H54 (cell line): ENCODE measurements at regions not wholly inside any gene's neighbourhood (a gene's known extent, or its start where the extent isn't known, plus 50 kb on each side); places are given as distances from the start of the nearest gene placed in this dataset.

Experiments
- DNase-seq: peaks from one replicate; pipeline ENCODE4 v3.0.0; 2011; ENCODE audit warnings: low spot score, mixed read lengths; ENCODE audit not compliant: insufficient read length
- FAIRE-seq: peaks from 3 replicates; lab custom pipeline; 2011; peaks lifted over from hg19 to GRCh38; lab: Jason Lieb, UNC
- POLR2A ChIP-seq: IDR thresholded peaks from 2 replicates; pipeline ENCODE4 v1.6.1; 2011; ENCODE audit warnings: low read depth, mild to moderate bottlenecking, low read length

- TF ChIP-seq POLR2A: no peak
- no peak for DNase-seq
- no peak for FAIRE-seq
Observed at GRCh38 chr7:10677668-10678232, 295.9 kb upstream of the PHF14 start.

GRCh38 chr7:10684606-10685005, 289.1 kb upstream of the PHF14 start:
- DNase-seq (no peak), FAIRE-seq (no peak)
- TF ChIP-seq POLR2A: no peak

DNA sequence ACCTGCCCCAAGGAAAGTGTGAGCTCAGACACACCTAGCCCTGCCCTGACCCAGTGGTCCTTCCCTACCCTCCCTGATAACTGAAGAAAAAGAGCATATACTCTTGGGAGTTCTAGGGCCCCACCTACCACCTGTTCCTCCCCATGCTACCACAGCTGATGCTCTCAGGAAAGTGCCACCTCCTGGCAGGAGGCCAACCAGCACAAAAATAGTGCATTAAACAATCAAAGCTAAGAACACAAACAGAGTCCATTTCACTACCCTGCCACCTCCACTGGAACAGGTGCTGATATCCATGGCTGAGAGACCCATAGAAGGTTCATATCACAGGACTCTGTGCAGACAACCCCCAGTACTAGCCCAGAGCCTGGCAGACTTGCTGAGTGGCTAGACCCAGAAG, 288.6 kb upstream of the PHF14 start:
- TF ChIP-seq POLR2A: no peak
- FAIRE-seq (no peak), DNase-seq (no peak)

GRCh38 chr7:10688544-10688943, 285.1 kb upstream of the PHF14 start:
- DNase-seq: no peak
- FAIRE-seq: no peak
- no peak for TF ChIP-seq POLR2A

- FAIRE-seq (no peak), DNase-seq (no peak)
- TF ChIP-seq POLR2A: no peak
Observed at GRCh38 chr7:10696064-10696463, 277.6 kb upstream of the PHF14 start.

- no peak for TF ChIP-seq POLR2A
- DNase-seq (no peak), FAIRE-seq (no peak)
Observed at GRCh38 chr7:10703059-10703458, 270.6 kb upstream of the PHF14 start.

DNA sequence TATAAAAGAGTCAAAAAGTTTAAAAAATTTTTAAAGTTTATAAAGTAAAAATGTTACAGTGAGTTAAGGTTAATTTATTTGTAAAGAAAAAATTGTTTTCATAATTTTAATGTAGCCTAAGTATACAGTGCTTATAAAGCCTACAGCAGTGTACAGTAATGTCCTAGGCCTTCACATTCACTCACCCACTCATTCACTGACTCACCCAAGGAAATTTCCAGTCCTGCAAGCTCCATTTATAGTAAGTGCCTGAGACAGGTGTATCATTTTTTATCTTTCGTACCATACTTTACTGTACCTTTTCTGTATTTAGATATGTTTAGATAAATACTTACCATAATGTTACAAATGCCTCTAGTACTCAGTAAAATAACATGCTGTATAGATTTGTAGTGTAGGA, 269.7 kb upstream of the PHF14 start:
- TF ChIP-seq POLR2A: no peak
- no peak for DNase-seq

DNA sequence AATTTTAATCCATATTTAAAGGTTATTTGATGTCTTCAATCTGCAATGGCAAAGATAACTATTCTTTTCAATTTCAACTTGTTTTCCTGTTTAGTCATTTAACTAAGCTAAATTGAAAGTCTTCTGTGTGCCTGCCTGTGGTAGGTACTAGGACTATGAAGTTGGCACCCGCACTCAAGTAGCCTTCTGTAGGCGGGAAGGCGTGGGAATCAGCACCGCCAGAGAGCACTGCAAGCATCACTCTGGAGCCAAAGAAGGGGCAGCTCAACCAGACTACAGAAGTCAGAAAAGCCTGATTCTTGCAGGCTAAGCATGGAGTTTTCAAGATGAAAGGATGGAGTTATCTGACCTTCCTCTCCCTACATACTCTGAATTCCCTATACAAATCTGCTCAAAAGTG, 269.0 kb upstream of the PHF14 start:
- FAIRE-seq: no peak
- no peak for DNase-seq
- TF ChIP-seq POLR2A: no peak

More for the DNA sequence above, 269.7 kb upstream of the PHF14 start:
- FAIRE-seq: peak; percentile 53

GRCh38 chr7:10706875-10707493, 266.7 kb upstream of the PHF14 start:
- no peak for DNase-seq

GRCh38 chr7:10707519-10707918, 266.2 kb upstream of the PHF14 start:
- DNase-seq (no peak), FAIRE-seq (no peak)
- TF ChIP-seq POLR2A: no peak

More at GRCh38 chr7:10706875-10707493, 266.7 kb upstream of the PHF14 start:
- FAIRE-seq: peak; percentile 43
- no peak for TF ChIP-seq POLR2A

- peak; percentile 89 for FAIRE-seq
- no peak for DNase-seq
- TF ChIP-seq POLR2A: no peak
Observed at GRCh38 chr7:10708447-10708846, 265.2 kb upstream of the PHF14 start.

DNA sequence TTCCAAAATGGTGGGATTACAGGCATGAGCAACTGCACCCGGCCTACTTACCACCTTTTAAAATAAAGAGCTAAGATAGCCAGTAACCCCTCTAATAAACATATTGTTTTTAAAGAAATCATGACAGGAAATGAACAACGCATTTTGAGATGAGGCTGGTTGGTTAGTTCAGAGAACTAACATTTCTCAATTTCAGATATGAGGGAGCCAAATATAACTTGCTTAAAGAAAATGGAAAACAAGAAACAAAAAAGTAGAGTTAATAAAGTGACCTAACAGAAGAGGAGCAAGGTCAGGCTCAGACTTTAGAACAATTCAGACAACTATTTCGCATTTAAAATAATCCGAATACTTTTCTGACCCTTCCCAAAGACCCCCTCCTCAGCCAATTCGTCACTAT, 254.9 kb upstream of the PHF14 start:
- no peak for TF ChIP-seq POLR2A
- no peak for FAIRE-seq
- no peak for DNase-seq

- DNase-seq (no peak), FAIRE-seq (peak; percentile 36)
- no peak for TF ChIP-seq POLR2A
Observed at GRCh38 chr7:10720042-10720441, 253.6 kb upstream of the PHF14 start.

DNA sequence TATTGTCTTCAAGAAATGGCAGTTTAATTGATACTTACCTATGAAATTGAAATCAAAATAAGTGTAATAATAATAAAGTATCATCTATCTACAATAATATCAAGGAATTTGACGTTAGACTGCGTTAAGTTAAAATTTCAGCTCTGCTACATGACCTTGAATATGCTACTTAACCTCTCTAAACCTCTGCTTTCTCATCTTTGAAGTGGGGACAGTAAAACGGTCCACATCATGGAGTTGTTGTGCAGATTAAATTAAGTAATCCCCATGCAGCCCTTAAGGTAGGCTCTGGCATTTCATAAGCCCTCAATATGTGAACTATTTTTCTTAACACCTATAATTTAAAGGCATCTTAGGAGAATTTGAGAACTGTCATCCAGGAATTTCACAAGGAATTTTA, 252.4 kb upstream of the PHF14 start:
- DNase-seq (no peak), FAIRE-seq (no peak)
- no peak for TF ChIP-seq POLR2A

GRCh38 chr7:10723832-10724231, 249.8 kb upstream of the PHF14 start:
- DNase-seq: no peak
- no peak for TF ChIP-seq POLR2A
- no peak for FAIRE-seq
